GM12892 (cell line): ENCODE measurements at regions not wholly inside any gene's neighbourhood (a gene's known extent, or its start where the extent isn't known, plus 50 kb on each side); places are given as distances from the start of the nearest gene placed in this dataset.

Experiments
- POLR2A ChIP-seq: IDR thresholded peaks from 2 replicates; pipeline ENCODE4 v1.6.1; 2011; ENCODE audit warnings: low read depth, low read length, control low read depth
- POLR2AphosphoS5 ChIP-seq: IDR thresholded peaks from 2 replicates; pipeline ENCODE4 v1.6.1; 2011; ENCODE audit warnings: low read depth, low read length, control low read depth
- TAF1 ChIP-seq: IDR thresholded peaks from 2 replicates; pipeline ENCODE4 v1.6.1; 2011; ENCODE audit warnings: low read depth, mild to moderate bottlenecking, control low read depth, low read length, borderline replicate concordance

GRCh38 chr22:22431271-22432220, 77.0 kb downstream of the ZNF280B start:
- no peak for TF ChIP-seq POLR2A
- TF ChIP-seq POLR2AphosphoS5 = no peak
- TF ChIP-seq TAF1 = no peak
